GM23338 (cell line): ENCODE measurements at regions not wholly inside any gene's neighbourhood (a gene's known extent, or its start where the extent isn't known, plus 50 kb on each side); places are given as distances from the start of the nearest gene placed in this dataset.

Experiments
- ATAC-seq: fragments of 200-7000 bp; cut with Tn5 transposase; 3 replicates; pipeline ENCODE4 v1.9.1; 2020
- DNase-seq: peaks from one replicate; pipeline ENCODE4 v3.0.0-alpha.2; 2015; ENCODE audit warnings: low spot score
- H2AFZ ChIP-seq: fragments of 200-600 bp; sonication (generic); 2 replicates; pipeline ENCODE4 v1.8.0; 2016; ENCODE audit warnings: antibody characterized with exemption, mild to moderate bottlenecking, moderate library complexity
- H3F3A ChIP-seq: fragments of 200-600 bp; sonication (generic); replicated peaks from 2 replicates; pipeline ENCODE4 v1.8.0; 2017; ENCODE audit warnings: antibody characterized with exemption, mixed run types, low read depth
- H3K27ac ChIP-seq: fragments of 200-600 bp; sonication (generic); 2 replicates; pipeline ENCODE4 v1.6.1; 2016; ENCODE audit warnings: low read depth
- H3K27me3 ChIP-seq: fragments of 200-600 bp; sonication (generic); 2 replicates; pipeline ENCODE4 v1.8.0; 2016; ENCODE audit warnings: mild to moderate bottlenecking, mixed run types, moderate library complexity; ENCODE audit not compliant: insufficient read depth
- H3K36me3 ChIP-seq: fragments of 200-600 bp; sonication (generic); 2 replicates; pipeline ENCODE4 v1.8.0; 2016; ENCODE audit warnings: mild to moderate bottlenecking; ENCODE audit not compliant: insufficient read depth
- H3K4me1 ChIP-seq: fragments of 200-600 bp; sonication (generic); 2 replicates; pipeline ENCODE4 v1.8.0; 2016; ENCODE audit warnings: mild to moderate bottlenecking, moderate library complexity; ENCODE audit not compliant: insufficient read depth
- H3K4me2 ChIP-seq: fragments of 200-600 bp; sonication (generic); 2 replicates; pipeline ENCODE4 v1.7.1; 2017; ENCODE audit warnings: mixed run types
- H3K4me3 ChIP-seq: fragments of 200-600 bp; sonication (generic); 2 replicates; pipeline ENCODE4 v1.6.1; 2016; ENCODE audit warnings: mixed run types
- H3K79me2 ChIP-seq: fragments of 200-600 bp; sonication (generic); replicated peaks from 2 replicates; pipeline ENCODE4 v1.8.0; 2017; ENCODE audit warnings: mild to moderate bottlenecking; ENCODE audit not compliant: insufficient read depth
- H3K9me2 ChIP-seq: fragments of 200-600 bp; sonication (generic); 2 replicates; pipeline ENCODE4 v1.8.0; 2017; ENCODE audit not compliant: insufficient read depth
- H4K20me1 ChIP-seq: fragments of 200-600 bp; sonication (generic); replicated peaks from 2 replicates; pipeline ENCODE4 v1.8.0; 2017; ENCODE audit warnings: mild to moderate bottlenecking; ENCODE audit not compliant: insufficient read depth
- H3K27ac Mint-ChIP-seq: 2 replicates; pipeline ENCODE4 v1.8.0; 2020; ENCODE audit warnings: inconsistent platforms, mild to moderate bottlenecking, moderate library complexity, mixed read lengths
- H3K27me3 Mint-ChIP-seq: 3 replicates; pipeline ENCODE4 v1.8.0; 2022; ENCODE audit warnings: low read depth, mild to moderate bottlenecking, moderate library complexity, mixed read lengths, inconsistent platforms; ENCODE audit not compliant: insufficient read depth, poor library complexity
- H3K36me3 Mint-ChIP-seq: 3 replicates; pipeline ENCODE4 v1.8.0; 2021; ENCODE audit warnings: low read depth, mild to moderate bottlenecking, inconsistent platforms, moderate library complexity, mixed read lengths
- H3K4me1 Mint-ChIP-seq: 3 replicates; pipeline ENCODE4 v1.8.0; 2020; ENCODE audit warnings: mild to moderate bottlenecking, inconsistent platforms, mixed read lengths
- H3K4me3 Mint-ChIP-seq: 3 replicates; pipeline ENCODE4 v1.8.0; 2021; ENCODE audit warnings: moderate library complexity, mild to moderate bottlenecking, inconsistent platforms, mixed read lengths
- H3K9me3 Mint-ChIP-seq: 3 replicates; pipeline ENCODE4 v1.8.0; 2020; ENCODE audit warnings: moderate library complexity, mild to moderate bottlenecking, inconsistent platforms, mixed read lengths
- CREB1 ChIP-seq: fragments of 250-450 bp; sonication (Bioruptor Pico); IDR thresholded peaks from 2 replicates; pipeline ENCODE4 v1.5.0; 2020; ENCODE audit warnings: low read depth, mild to moderate bottlenecking, moderate library complexity
- EZH2 ChIP-seq: fragments of 200-600 bp; sonication (generic); IDR thresholded peaks from one replicate; pipeline ENCODE4 v1.8.0; 2017; ENCODE audit warnings: antibody characterized with exemption, mild to moderate bottlenecking, low read depth; ENCODE audit not compliant: unreplicated experiment
- EZH2phosphoT487 ChIP-seq: fragments of 200-600 bp; sonication (generic); IDR thresholded peaks from one replicate; pipeline ENCODE4 v1.8.1; 2018; ENCODE audit warnings: antibody characterized with exemption; ENCODE audit not compliant: unreplicated experiment
- NANOG ChIP-seq: IDR thresholded peaks from 2 replicates; pipeline ENCODE4 v1.6.1; 2016; ENCODE audit warnings: antibody characterized with exemption, borderline replicate concordance
- POLR2AphosphoS5 ChIP-seq: IDR thresholded peaks from 2 replicates; pipeline ENCODE4 v1.6.1; 2016; ENCODE audit warnings: antibody characterized with exemption, low read depth
- REST ChIP-seq: IDR thresholded peaks from one replicate; pipeline ENCODE4 v1.6.1; 2018; ENCODE audit warnings: antibody characterized with exemption; ENCODE audit not compliant: unreplicated experiment
- ZNF114 ChIP-seq: fragments of 250-450 bp; sonication (Bioruptor Pico); IDR thresholded peaks from 2 replicates; pipeline ENCODE4 v1.5.0; 2020; ENCODE audit warnings: mild to moderate bottlenecking, moderate library complexity
- ZNF331 ChIP-seq: fragments of 250-450 bp; sonication (Bioruptor Pico); IDR thresholded peaks from 2 replicates; pipeline ENCODE4 v1.5.0; 2020; ENCODE audit warnings: low read depth, mild to moderate bottlenecking, moderate library complexity
- ZNF462 ChIP-seq: fragments of 250-450 bp; sonication (Bioruptor Pico); IDR thresholded peaks from 2 replicates; pipeline ENCODE4 v1.5.0; 2020; ENCODE audit warnings: mild to moderate bottlenecking, moderate library complexity
- TF ChIP-seq, protein P1 (sequence below), 2 experiments: fragments of 200-600 bp in 1 of 2; sonication (generic) in 1 of 2; conservative IDR thresholded peaks; 2 replicates each; pipeline versions ENCODE4 v1.5.1 to v1.6.1; 2016 to 2017; ENCODE audit warnings: antibody characterized with exemption in 2 of 2, low read depth in 2 of 2, mild to moderate bottlenecking in 2 of 2, moderate library complexity in 1 of 2

DNA sequence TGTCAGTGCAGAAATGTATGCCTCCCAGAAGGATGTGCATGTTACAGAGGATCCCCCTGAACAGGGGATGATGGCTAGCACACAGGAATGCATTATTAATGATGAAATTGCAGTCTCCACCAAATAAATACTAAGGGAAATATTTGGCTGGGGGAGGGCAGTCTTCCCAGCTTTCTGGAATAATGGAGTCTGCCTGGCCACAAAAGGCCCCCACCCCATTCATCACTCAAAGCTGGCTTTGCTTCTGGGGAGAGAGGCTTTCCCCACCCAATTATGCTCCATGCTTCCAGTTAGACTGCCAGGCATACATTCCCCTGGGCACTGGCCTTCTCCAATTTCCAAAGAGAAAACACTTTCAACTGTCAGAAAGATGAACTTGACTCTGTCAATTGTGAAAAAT is 302.7 kb downstream of the SIPA1L2 start:
- Mint-ChIP-seq H3K27me3 (peaks cover 2% of the 10 kb centered on the region), H3K27ac (no peak overlapping the region), H3K9me3 (peaks cover 23% of the 10 kb centered on the region), H3K4me3 (no peak overlapping the region), H3K36me3 (peaks cover 19% of the 10 kb centered on the region), H3K4me1 (peaks cover 3% of the 10 kb centered on the region; the same call in 2 of the 3 replicates)
- TF ChIP-seq ZNF462 (CRISPR knock-in tag) (no peak), ZNF331 (CRISPR knock-in tag) (no peak), CREB1 (CRISPR knock-in tag) (no peak)
- H3K27me3 ChIP-seq: no peaks in the 10 kb centered on the region
- no peaks in the 10 kb centered on the region for H3K4me1 ChIP-seq
- 0 out of 2 replicates have a peak, but pooled peaks cover 3% of the 10 kb centered on the region for H3K36me3 ChIP-seq
- ATAC-seq (no peak), DNase-seq (no peak)
- H3K79me2 ChIP-seq: no peaks in the 10 kb centered on the region
- H3K4me2 ChIP-seq: no peak overlapping the region
- no peaks in the 10 kb centered on the region for H4K20me1 ChIP-seq
- no peak overlapping the region for H3K27ac ChIP-seq
- H3K9me2 ChIP-seq: 0 out of 2 replicates have a peak, but pooled peaks cover 2% of the 10 kb centered on the region
- no peak overlapping the region for H2AFZ ChIP-seq
- no peaks in the 10 kb centered on the region for H3F3A ChIP-seq
- H3K4me3 ChIP-seq: no peak overlapping the region

DNA sequence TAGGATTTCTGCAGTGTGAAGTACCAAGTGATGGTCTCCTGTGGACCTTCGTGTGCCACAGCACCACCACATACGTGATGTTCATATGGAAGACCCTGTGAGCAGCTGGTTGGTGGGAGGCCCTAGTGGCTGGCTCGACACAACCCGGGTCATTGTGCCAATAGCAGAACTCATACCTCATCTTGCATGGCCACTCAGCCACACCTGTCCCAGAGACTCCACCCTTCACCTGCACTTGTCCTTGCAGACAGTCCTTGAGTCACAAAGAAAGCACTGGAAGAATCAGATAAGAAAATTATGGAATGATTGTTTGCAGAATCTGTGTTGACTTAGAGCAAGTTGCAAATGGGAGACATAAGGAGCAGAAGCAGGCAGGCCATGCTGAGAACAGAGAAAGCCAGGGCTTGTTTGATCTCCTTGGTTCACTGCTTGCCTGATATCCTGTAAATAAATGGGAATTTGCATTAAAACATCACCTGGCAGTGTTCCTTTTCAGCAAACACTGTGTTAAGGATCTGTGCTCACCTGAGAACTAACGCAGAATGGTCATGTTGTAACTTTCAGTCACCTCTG is 307.7 kb downstream of the SIPA1L2 start:
- Histone ChIP-seq H4K20me1 (no peaks in the 10 kb centered on the region), H3K79me2 (no peaks in the 10 kb centered on the region), H3K9me2 (peaks cover 13% of the 10 kb centered on the region; the same call in 1 of the 2 replicates), H3K4me3 (no peak overlapping the region), H3K4me2 (no peak overlapping the region), H3K4me1 (no peaks in the 10 kb centered on the region), H3K27me3 (no peaks in the 10 kb centered on the region), H3F3A (no peaks in the 10 kb centered on the region), H3K27ac (no peak overlapping the region), H2AFZ (no peak overlapping the region), H3K36me3 (0 out of 2 replicates have a peak, but pooled peaks cover 3% of the 10 kb centered on the region)
- H3K9me3 Mint-ChIP-seq: 0 out of 3 replicates have a peak, but pooled peaks cover 4% of the 10 kb centered on the region
- H3K36me3 Mint-ChIP-seq: no peaks in the 10 kb centered on the region
- H3K4me1 Mint-ChIP-seq: peaks cover 16% of the 10 kb centered on the region
- no peak overlapping the region for H3K4me3 Mint-ChIP-seq
- no peak overlapping the region for H3K27ac Mint-ChIP-seq
- ATAC-seq: no peak
- H3K27me3 Mint-ChIP-seq: peaks cover 3% of the 10 kb centered on the region
- no peak for DNase-seq
- TF ChIP-seq EZH2phosphoT487 (no peak), ZNF114 (no peak), NANOG (no peak), POLR2AphosphoS5 (no peak), CREB1 (CRISPR knock-in tag) (no peak), ZNF331 (CRISPR knock-in tag) (no peak), REST (no peak), EZH2 (no peak)
- TF ChIP-seq, protein P1, sequence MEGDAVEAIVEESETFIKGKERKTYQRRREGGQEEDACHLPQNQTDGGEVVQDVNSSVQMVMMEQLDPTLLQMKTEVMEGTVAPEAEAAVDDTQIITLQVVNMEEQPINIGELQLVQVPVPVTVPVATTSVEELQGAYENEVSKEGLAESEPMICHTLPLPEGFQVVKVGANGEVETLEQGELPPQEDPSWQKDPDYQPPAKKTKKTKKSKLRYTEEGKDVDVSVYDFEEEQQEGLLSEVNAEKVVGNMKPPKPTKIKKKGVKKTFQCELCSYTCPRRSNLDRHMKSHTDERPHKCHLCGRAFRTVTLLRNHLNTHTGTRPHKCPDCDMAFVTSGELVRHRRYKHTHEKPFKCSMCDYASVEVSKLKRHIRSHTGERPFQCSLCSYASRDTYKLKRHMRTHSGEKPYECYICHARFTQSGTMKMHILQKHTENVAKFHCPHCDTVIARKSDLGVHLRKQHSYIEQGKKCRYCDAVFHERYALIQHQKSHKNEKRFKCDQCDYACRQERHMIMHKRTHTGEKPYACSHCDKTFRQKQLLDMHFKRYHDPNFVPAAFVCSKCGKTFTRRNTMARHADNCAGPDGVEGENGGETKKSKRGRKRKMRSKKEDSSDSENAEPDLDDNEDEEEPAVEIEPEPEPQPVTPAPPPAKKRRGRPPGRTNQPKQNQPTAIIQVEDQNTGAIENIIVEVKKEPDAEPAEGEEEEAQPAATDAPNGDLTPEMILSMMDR (conservative IDR thresholded peaks at IDR 0.05; ENCODE audit: low read depth in 2 of 2): no peak
